SK-N-MC (cell line): ENCODE measurements at regions not wholly inside any gene's neighbourhood (a gene's known extent, or its start where the extent isn't known, plus 50 kb on each side); places are given as distances from the start of the nearest gene placed in this dataset.

Source experiments
- EZH2 ChIP-seq: fragments of 200-600 bp; sonication (generic); IDR thresholded peaks from one replicate; pipeline ENCODE4 v1.6.1; 2017; ENCODE audit warnings: antibody characterized with exemption
- FOXP2 ChIP-seq: optimal IDR thresholded peaks from 2 replicates; pipeline ENCODE3; 2011; ENCODE audit warnings: mild to moderate bottlenecking, moderate library complexity; ENCODE audit not compliant: insufficient read depth; ENCODE audit errors: extremely low read length, control extremely low read depth
- POLR2AphosphoS5 ChIP-seq: IDR thresholded peaks from 2 replicates; pipeline ENCODE4 v1.6.1; 2012; ENCODE audit warnings: mild to moderate bottlenecking, low read depth, low read length, borderline replicate concordance

DNA sequence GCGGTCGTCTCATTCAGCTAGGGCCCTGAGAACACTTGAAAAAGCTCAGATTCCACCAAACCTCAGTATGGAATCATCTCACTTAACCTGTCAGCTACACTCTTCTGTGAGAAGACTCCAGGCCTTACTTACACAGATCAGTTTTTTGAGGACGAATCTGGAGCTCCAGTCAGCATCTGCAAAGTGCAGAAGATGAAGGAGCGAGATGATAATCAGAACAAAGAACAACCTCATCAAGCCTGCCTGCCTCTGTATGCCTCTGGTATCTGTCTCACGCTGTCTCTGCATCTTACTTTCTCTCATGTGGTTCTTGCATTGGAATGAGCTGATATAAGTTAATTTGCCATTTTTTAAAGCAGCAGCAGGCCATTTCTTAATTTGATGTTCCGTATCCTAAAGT is 444.1 kb upstream of the LRATD1 start:
- TF ChIP-seq EZH2 (no peak), POLR2AphosphoS5 (no peak), FOXP2 (no peak)
